GM18505 (cell line): ENCODE measurements at regions not wholly inside any gene's neighbourhood (a gene's known extent, or its start where the extent isn't known, plus 50 kb on each side); places are given as distances from the start of the nearest gene placed in this dataset.

Source experiments
- ATAC-seq: cut with Tn5 transposase; IDR thresholded peaks from one replicate; pipeline ENCODE4 v1.9.1; 2021; ENCODE audit not compliant: unreplicated experiment
- POLR2A ChIP-seq: IDR thresholded peaks from 4 replicates; pipeline ENCODE4 v1.6.1; 2011; ENCODE audit warnings: borderline replicate concordance; ENCODE audit not compliant: insufficient read depth, insufficient read length; ENCODE audit errors: extremely low read depth

DNA sequence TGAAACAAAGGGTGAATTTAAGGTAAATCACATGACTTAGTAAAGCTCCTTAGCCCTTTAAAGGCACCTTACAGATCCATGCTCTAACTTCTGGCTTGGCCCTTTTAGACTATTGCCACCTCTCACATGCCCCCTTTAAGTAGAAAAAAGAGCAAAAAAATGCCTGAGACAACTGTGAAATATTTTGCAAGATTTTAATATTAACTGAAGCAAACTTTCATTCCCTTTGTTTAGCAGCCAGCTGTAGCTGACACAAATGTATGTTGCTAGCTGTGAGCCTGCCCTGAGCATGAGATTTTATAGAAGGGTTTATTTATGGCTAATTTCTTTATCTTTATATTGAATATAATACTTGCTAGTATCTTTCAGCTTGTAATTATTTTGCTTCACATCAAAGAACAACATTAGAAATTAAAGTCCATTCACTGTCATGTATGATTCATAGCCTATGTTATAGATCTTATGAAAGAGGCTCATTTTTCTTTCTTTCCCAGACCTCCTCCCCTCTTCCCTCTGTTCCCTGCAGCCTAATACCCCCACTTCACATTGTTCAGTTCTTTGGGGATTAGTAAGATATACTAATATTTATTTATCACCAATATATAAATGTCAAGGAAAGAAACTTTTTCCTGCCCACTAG lies 637.2 kb upstream of the ZEB2 start:
- ATAC-seq: no peak
- TF ChIP-seq POLR2A: no peak

DNA sequence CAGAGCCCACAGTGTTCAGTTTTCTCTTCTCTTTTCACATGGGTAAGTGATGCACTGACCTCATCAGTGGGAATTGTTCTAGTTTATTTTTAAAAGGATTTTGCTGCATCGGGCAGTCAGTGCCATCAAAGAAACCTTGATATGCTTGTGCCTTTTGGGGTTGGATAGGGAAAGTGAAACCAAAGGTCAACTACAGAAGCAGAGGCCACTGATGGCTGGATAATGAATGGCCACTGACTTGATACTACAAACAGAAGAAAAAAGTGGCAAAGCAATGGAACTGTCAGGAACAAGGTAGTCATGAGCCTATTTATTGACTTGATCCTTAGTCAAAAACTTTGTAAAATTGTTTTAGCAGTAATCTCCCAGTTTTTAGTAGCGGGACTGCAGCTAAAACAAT lies 636.3 kb upstream of the ZEB2 start:
- TF ChIP-seq POLR2A: no peak

DNA sequence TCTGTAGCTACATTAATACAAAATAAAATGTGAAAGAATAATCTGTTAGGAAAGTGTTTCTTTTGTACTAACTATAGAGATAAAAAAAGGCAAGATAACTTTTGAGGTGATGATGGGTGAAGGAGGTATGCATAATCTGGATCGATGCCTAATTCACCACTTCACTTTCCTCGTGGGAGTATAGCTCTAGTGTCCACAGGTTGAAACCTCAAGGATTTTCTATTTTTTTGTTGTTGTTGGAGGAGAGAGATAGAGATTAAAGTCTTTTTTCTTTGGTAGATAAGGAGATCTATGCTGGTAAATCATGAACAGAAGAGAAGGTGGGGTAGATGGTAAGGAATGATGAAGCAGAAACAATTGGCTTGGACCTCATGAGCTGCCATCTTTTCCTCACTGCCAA lies 635.3 kb upstream of the ZEB2 start:
- no peak for TF ChIP-seq POLR2A
- no peak for ATAC-seq

More for the DNA sequence above, 636.3 kb upstream of the ZEB2 start:
- ATAC-seq: no peak

DNA sequence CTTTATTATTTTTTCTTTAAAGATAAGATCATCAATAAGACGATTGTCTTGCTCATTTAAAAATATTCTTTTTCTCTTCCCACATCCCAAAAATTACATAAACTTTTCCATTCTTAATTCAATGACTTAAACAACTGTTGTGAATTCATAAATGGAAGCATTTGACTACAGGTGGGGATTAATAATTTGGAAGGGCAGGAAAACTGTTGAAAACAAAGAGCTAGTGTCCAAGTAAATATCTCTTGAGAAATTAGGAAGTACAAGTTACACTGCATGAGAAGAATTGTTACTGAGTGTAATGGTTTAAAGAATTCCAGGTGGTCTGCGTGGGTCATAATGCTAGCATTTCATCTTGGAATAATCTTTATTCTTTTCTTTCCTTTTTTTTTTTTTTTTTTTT lies 634.8 kb upstream of the ZEB2 start:
- no peak for TF ChIP-seq POLR2A
- ATAC-seq: no peak

DNA sequence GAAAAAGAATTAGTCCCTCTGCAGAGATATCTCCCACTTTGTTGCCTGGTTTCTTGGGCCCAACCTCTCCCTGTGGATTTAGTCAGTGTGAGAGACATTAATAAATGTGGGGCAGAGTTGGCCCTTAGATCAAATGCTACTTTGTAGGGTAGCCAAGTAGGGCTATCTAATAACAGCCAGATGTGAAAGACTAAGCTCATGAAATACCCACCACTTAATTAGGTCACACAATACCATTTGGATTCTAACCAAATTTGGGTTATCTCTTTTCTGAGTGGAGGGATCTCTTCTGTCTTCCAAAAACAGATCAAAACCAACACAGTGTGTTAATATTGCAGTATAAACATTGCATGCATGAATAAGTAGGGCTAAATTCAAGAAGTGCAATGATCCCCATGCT lies 626.8 kb upstream of the ZEB2 start:
- no peak for ATAC-seq
- no peak for TF ChIP-seq POLR2A

DNA sequence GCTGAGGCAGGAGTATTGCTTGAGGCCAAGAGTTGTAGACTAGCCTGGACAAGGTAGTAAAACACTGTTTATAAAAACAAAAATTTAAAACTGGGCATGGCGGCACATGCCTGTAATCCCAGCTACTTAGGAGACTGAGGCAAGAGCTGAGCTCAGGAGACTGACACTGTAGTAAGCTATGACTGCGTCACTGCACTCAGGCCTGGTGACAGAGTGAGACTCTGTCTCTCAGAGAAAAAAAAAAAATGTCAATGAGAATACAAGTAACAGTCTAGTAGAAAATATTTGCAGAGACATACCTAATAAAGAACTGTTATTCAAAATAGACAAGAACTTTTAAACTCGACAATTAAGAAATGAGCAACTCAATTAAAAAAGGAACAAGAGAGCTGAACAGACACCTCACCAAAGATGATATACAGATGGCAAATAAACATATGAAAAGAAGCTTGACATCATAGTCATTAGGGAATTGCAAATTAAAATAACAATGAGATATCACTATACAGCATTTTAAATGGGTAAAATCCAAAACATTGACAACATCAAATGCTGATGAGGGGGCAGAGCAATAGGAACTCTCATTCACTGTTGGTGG lies 624.3 kb upstream of the ZEB2 start:
- no peak for TF ChIP-seq POLR2A
- ATAC-seq: no peak

DNA sequence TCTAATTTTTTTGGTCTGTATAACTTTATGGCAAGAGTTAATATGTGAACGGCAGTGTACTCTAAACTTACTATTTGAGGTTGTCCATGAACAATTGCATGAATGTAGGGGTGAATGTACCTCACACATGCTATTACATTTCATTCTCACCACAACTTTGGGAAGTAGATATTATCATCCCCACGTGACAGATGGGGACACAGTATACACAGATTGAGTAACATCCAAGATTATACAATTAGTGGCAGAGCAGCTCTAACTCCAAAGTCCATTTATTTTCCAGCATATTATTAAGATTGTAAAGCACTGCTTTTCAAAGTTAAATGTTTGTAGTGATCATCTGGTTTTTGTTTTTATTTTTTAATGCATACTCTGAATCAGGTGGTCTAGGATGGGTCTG lies 622.1 kb upstream of the ZEB2 start:
- no peak for ATAC-seq
- TF ChIP-seq POLR2A: no peak

DNA sequence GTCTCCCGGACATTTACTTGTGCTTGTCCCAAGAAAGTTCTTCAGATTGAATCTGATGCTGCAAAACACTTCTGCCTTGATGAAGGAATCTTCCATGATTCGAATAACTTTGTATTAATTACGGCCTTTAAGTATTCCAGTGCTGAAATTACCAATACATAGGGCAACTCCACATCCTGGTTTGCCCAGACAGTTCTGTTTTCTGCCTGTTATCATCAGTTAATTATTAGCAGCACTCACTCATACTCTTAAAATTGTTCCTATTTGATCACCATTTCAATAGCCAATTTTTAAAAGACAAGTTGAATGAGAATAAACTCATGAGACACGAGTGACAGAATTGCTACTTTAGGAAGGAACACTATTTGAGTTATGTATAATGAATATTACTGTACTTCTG lies 620.7 kb upstream of the ZEB2 start:
- no peak for TF ChIP-seq POLR2A
- no peak for ATAC-seq

DNA sequence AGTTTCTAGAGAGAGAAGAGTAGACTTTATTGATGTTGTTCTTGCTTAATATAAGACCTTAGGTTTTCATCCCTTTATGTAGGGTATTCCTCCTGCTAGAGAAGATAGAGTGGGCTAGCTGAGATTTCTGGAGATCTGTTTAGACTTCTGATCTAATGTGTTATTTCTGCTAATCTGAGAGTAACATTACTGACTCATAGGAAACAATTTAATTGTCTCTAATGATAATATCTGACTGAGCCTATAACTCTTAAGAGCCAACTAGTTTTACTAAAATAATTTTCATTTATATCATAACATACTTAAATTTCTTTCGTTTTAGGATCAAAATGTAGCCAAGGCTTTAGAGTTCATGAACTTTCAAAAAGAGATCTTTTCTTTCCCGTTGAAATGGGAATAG lies 618.7 kb upstream of the ZEB2 start:
- ATAC-seq: no peak
- TF ChIP-seq POLR2A: no peak

DNA sequence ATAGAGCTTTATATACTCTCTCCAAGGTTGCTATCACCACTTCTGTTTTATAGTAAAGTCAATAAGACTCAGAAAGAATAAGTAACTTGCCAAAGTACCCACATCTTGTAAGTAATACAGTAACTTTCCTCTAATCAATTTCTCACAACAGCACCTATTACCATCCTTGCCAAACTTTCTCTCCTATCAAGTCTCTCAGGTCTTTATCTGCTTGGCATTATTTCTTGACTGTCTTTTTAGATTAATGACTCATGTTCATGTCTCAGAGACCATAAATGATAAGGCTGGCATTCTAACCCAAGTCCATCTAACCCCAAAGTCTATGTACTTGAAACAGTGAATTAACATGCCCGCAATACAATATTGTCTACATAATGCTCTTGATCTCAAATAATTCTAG lies 618.0 kb upstream of the ZEB2 start:
- no peak for ATAC-seq
- no peak for TF ChIP-seq POLR2A

DNA sequence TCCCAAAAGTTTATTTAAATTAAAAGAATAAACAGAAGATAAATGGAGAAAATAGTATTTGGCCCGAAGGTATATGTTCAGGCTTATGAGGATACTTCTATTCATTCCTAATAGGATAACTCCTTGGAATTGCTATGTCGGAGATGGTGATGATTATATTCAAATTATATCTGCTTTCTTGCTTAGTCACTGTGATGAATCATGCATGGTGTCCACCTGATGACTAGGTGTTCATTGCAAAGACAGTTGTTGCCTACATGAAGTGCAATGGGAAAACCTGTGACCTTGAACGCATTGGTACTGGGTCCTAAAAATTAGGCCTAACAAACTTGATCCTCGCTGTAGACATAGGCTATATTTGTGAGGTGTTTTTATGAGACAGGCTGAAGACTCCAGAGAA lies 617.3 kb upstream of the ZEB2 start:
- TF ChIP-seq POLR2A: no peak
- no peak for ATAC-seq

DNA sequence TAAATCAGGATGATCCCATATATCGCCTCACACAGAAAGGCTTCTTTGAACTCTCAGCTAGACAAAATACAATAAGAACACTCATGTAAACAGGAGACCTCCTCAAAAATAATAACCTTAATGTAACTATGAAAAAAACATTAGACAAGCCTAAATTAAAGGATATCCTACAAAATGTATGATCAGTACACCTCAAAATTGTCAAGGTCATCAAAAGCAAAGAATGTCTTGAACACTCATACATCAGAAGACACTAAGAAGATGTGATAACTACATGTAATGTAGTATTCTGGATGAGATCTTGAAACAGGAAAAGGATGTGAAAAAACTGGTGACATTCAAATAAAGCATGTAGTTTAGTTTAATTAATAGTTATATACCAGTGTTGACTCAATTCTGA lies 616.8 kb upstream of the ZEB2 start:
- ATAC-seq: no peak
- TF ChIP-seq POLR2A: no peak

DNA sequence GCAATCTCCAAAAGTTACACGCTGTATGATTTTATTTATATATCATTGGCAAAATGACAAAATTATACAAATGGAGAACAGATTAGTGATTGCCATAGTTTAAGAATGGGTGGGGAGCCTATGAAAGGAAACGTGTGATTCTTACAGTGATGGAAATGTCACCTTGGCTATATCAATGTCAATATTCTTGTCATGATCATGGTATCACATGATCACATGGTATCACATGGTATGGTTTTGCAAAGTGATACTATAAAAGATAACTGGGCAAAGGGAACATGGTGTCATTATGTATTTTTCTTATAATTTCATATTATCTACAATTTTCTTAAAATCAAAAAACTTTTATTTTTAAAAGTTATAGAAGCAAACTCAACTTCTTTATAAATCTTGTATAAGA lies 606.2 kb upstream of the ZEB2 start:
- ATAC-seq: no peak
- no peak for TF ChIP-seq POLR2A

DNA sequence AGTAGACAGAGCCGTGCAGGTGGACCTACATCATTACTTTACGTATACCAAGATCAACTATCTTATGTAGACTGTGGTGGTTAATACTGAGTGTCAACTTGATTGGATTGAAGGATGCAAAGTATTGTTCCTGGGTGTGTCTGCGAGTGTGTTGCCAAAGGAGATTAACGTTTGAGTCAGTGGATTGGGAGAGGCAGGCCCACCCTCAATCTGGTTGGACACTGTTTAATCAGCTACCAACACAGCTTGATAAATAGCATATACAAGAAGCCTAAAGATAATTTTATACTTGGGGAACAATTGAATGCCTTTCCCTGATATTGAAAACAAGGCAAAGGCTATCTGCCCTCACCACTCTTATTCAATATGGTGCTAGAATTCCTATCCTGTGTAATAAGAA lies 604.2 kb upstream of the ZEB2 start:
- no peak for TF ChIP-seq POLR2A
- no peak for ATAC-seq

DNA sequence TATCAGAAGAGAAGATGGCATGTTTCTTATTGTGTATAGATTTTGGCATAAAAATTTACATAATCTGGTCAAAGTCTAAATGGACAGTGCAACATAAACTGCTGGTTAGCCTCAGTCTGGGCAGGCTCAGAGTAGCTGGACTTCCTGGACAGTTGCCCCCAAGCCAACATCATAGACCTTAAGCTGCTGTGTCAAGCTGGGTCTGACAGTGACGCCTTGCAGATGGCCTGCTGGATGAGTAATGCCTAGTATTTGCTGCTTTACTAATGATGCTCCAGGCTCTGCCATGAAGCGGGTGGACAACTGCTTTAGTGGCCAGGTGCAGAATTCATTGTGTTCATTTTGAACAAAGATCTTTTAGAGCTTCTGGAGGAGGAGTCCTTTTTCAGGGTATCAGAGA lies 603.7 kb upstream of the ZEB2 start:
- no peak for TF ChIP-seq POLR2A
- no peak for ATAC-seq
